GM13976 (cell line): ENCODE measurements at regions not wholly inside any gene's neighbourhood (a gene's known extent, or its start where the extent isn't known, plus 50 kb on each side); places are given as distances from the start of the nearest gene placed in this dataset.

Experiments
- DNase-seq: peaks from one replicate; pipeline ENCODE4 v3.0.0; 2012; ENCODE audit warnings: low spot score
- in situ Hi-C: fragments of 300-500 bp; cut with MboI; formaldehyde crosslinking; loops from one replicate; pipeline ENCODE4 v1.12.0; 2022; ENCODE audit warnings: low sequenced_read_pairs, mixed read lengths, inconsistent platforms; ENCODE audit not compliant: unreplicated experiment
- TF ChIP-seq, protein P1 (sequence below): IDR thresholded peaks from 2 replicates; pipeline ENCODE4 v1.5.1; 2012; ENCODE audit warnings: borderline replicate concordance, mild to moderate bottlenecking; ENCODE audit not compliant: insufficient read depth; ENCODE audit errors: extremely low read depth, missing control alignments, control extremely low read depth

DNA sequence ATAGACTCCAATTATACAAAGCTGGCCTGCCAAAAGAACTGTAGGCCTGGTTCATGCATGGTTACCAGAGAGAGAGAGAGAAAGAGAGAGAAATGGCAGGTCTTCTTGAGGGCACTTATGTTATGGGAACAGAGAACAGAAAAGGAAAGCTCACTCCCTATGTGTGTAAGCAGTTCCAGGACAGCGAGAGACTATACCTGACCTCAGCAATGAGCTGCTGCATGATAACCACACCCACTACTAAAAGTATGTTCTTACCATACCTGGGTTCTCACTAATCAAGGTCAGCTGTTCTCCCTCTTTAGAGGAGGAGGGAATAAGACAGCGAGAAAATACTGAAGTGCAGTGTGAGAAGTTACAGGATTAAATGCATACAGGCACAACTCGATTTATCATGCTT is 583.3 kb downstream of the GBA3 start:
- in situ Hi-C loops, result no loop called here
- TF ChIP-seq, protein P1, sequence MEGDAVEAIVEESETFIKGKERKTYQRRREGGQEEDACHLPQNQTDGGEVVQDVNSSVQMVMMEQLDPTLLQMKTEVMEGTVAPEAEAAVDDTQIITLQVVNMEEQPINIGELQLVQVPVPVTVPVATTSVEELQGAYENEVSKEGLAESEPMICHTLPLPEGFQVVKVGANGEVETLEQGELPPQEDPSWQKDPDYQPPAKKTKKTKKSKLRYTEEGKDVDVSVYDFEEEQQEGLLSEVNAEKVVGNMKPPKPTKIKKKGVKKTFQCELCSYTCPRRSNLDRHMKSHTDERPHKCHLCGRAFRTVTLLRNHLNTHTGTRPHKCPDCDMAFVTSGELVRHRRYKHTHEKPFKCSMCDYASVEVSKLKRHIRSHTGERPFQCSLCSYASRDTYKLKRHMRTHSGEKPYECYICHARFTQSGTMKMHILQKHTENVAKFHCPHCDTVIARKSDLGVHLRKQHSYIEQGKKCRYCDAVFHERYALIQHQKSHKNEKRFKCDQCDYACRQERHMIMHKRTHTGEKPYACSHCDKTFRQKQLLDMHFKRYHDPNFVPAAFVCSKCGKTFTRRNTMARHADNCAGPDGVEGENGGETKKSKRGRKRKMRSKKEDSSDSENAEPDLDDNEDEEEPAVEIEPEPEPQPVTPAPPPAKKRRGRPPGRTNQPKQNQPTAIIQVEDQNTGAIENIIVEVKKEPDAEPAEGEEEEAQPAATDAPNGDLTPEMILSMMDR, result no peak
- DNase-seq, result no peak

DNA sequence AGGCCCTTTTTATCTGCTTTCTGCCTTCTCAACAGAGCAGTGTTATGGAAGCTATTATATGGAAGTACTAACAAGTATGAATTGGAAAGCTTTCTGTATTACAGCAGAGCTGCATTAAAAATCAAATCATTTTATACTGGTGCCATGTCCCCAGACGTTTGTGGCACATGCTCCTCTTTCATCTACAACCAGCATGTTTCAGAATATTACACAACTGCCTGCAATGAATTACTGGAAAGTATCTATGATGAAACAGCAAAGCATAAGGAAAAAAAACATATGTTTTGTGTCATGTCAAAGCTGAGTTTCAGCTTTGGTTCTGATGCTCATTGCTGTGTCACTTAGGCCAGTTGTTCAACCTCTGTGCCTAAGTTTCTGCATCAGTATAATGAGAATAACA is 576.8 kb downstream of the GBA3 start:
- DNase-seq, result no peak
- TF ChIP-seq, protein P1, result no peak
- in situ Hi-C loops, result no loop called here

DNA sequence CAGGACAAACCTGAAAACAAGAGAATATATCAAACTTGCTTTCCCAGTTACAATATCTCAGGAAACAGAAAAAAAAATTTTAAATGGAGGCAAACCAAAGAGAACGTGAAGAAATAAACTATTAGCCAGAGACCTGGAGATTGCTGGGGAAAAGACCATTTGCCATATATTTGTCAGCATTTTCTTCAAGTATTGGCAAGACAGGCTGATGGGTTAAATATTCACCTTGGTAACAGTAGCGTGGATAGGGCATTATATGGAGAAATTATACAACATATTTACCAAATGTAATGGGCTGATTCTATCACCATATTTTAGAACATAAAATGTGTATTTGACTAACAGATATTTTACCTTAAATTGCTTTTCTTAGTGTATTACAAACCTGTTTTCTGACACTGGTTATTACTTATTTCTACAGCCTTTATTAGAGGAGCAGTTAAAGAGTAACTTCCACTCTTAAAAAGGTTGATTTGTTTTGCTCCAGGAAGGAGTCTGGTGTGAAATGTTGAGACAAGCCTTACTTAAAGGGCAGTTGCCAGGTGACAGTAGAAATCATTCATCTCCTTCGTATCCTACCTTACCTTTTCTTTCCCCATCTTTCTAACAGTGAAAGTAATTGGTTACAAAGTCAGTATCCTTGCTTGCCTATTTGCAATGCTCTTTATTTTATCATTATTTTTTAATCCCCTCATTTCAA is 575.5 kb downstream of the GBA3 start:
- TF ChIP-seq, protein P1, result no peak
- in situ Hi-C loops, result no loop called here
- DNase-seq, result no peak

DNA sequence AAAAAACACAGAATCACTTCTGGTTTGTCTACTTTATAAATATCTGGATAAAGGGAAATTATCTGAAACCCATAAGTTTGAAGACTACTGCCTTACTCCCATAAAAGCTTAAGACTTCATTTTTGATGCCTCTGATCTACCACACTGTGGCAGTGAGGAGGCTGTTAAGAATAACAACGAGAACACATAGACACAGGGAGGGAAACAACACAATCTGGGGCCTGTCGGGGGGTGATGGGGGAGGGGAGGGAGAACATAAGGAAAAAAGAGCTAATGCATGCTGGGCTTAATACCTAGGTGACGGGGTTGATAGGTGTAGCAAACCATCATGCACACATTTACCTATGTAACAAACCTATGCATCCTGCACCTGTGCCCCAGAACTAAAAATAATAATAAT is 573.7 kb downstream of the GBA3 start:
- DNase-seq, result no peak
- in situ Hi-C loops, result no loop called here
- TF ChIP-seq, protein P1, result no peak

DNA sequence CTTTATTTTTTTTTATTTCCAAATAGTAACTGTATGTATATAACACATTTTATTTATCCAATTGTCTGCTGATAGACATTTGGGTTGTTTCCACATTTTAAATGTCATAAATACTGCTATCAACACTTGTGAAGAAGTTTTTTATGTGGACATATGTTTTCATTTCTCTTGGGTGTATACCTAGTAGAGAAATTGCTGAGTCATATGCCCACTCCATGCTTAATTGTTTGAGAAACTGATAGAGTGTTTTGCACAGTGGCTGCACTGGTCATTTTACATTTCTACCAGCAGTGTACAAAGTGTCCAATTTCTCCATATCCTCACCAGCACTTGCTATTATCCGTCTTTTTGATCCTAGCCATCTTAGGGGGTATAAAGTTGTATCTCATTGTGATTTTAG is 567.8 kb downstream of the GBA3 start:
- in situ Hi-C loops, result no loop called here
- DNase-seq, result no peak
- TF ChIP-seq, protein P1, result no peak

DNA sequence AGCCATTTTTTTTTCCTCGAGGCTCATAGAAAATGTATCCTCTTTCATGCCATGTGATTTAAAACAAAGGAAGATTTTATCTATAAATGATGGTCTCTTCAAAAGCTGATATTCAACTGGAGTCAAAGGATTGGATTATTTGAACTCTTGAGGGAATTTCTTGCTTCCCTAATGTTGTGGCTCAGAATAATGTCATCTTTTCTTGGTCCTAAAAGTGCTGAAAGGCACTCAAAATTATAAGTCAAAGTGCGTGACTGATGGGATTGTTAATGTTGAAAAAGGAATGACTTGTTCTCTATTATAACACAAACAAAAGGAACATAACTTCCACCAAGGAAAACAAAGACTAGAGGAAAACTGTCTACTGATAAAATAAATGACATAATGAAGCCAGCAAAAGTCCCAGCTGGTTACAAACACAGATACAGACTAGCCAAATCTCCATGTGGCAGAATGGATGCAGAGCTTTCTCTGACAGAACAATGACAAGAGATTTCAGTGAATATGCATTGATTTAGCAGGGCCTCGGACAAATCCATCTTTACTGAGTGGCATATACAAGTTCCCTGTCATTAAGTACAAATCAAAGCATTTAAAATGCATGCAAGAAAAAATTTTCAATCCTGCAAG is 552.6 kb downstream of the GBA3 start:
- TF ChIP-seq, protein P1, result no peak
- in situ Hi-C loops, result no loop called here
- no peak for DNase-seq

DNA sequence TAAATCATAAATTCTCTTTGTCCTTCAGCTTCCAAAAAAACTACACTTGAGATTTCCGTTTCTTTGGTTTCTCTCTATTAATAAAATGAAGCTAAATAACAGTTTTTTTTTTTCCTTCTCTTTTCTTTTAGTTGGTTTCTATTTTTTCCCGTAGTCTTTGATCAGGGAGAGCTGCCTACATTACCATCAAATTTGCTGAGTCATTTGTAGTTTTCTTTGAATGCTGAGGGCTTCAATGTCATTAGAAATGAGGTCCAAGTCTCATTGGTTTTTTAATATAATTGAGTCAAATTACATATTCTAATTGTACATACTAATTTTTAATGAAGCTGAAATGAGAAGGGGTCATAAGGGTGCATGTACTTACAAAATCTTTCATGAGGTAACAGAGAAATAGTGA is 550.2 kb downstream of the GBA3 start:
- in situ Hi-C loops, result no loop called here
- no peak for DNase-seq
- TF ChIP-seq, protein P1, result no peak
